ENCODE measurements at regions not wholly inside any gene's neighbourhood (a gene's known extent, or its start where the extent isn't known, plus 50 kb on each side); places are given as distances from the start of the nearest gene placed in this dataset.

DNA sequence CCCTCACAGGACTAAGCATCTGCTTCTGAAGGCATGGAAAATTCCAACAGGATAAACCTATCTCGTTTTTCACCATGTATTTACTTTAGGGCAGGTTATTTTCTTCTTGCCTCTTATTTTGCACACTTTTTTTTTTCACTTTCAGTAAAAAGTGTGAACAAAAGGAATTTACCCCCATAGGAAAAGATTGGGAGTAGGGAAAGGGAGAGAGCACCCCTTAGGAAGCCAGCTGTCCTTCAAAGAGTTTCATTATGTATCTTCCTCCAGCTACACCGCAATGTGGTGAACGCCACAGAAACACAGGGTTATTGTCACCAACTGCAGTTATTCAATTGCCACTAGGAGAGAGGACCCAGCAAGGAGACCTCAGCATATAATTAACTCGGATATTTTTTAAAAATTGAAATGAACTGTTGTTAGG lies 286.2 kb upstream of the VRK2 start:
- TF ChIP-seq, protein P1, sequence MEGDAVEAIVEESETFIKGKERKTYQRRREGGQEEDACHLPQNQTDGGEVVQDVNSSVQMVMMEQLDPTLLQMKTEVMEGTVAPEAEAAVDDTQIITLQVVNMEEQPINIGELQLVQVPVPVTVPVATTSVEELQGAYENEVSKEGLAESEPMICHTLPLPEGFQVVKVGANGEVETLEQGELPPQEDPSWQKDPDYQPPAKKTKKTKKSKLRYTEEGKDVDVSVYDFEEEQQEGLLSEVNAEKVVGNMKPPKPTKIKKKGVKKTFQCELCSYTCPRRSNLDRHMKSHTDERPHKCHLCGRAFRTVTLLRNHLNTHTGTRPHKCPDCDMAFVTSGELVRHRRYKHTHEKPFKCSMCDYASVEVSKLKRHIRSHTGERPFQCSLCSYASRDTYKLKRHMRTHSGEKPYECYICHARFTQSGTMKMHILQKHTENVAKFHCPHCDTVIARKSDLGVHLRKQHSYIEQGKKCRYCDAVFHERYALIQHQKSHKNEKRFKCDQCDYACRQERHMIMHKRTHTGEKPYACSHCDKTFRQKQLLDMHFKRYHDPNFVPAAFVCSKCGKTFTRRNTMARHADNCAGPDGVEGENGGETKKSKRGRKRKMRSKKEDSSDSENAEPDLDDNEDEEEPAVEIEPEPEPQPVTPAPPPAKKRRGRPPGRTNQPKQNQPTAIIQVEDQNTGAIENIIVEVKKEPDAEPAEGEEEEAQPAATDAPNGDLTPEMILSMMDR (IDR thresholded peaks at IDR 0.05): no peak
- no peak for TF ChIP-seq POLR2A (IDR thresholded peaks at IDR 0.05)
